Upper lobe of left lung (tissue), 6 donors: ENCODE measurements at regions not wholly inside any gene's neighbourhood (a gene's known extent, or its start where the extent isn't known, plus 50 kb on each side); places are given as distances from the start of the nearest gene placed in this dataset.
A peak's percentile ranks its signal among the peaks of the same experiment; 100 is the strongest.

Experiments
- ATAC-seq, 2 donors: fragments of 200-7000 bp; cut with Tn5 transposase; one replicate each; pipeline ENCODE4 v1.9.1; 2022; ENCODE audit warnings: mild to moderate bottlenecking in 2 of 2, moderate library complexity in 2 of 2; ENCODE audit not compliant: low FRiP score in 2 of 2
- DNase-seq, 2 donors: peaks; one replicate each; pipeline ENCODE4 v3.0.0-alpha.2; 2019 to 2020
- H3K27ac ChIP-seq, 4 donors: fragments of 200-600 bp; sonication (generic); one replicate each; pipeline ENCODE4 v1.5.1; 2016 to 2019
- H3K27me3 ChIP-seq, 4 donors: fragments of 200-600 bp; sonication (generic); one replicate each; pipeline ENCODE4 v1.5.1; 2017 to 2019
- H3K36me3 ChIP-seq, 4 donors: fragments of 200-600 bp; sonication (generic); one replicate each; pipeline ENCODE4 v1.5.1; 2016 to 2019
- H3K4me1 ChIP-seq, 4 donors: fragments of 200-600 bp; sonication (generic); one replicate each; pipeline ENCODE4 v1.5.1; 2018 to 2019
- H3K4me3 ChIP-seq, 4 donors: fragments of 200-600 bp; sonication (generic); one replicate each; pipeline ENCODE4 v1.5.1; 2017 to 2019; ENCODE audit warnings: mild to moderate bottlenecking in 2 of 4, moderate library complexity in 1 of 4
- H3K9me3 ChIP-seq, 4 donors: fragments of 200-600 bp; sonication (generic); one replicate each; pipeline ENCODE4 v1.5.1; 2018 to 2019
- CTCF ChIP-seq, 6 experiments: fragments of 450-650 bp in 4 of 6; fragments of 200-600 bp in 2 of 6; sonication (generic) in 2 of 6; IDR thresholded peaks; one replicate each; pipeline ENCODE4 v1.5.1; 2016 to 2019; ENCODE audit warnings: antibody characterized with exemption in 6 of 6
- EP300 ChIP-seq, 4 donors: sonication (generic); formaldehyde crosslinking; IDR thresholded peaks; one replicate each; pipeline ENCODE4 v1.5.1; 2017; ENCODE audit warnings: antibody characterized with exemption in 4 of 4, control low read depth in 2 of 4
- POLR2A ChIP-seq, 4 donors: fragments of 450-650 bp; IDR thresholded peaks; one replicate each; pipeline ENCODE4 v1.5.1; 2016 to 2017; ENCODE audit warnings: antibody characterized with exemption in 4 of 4, mild to moderate bottlenecking in 2 of 4
- POLR2AphosphoS5 ChIP-seq, 2 donors: sonication (generic); formaldehyde crosslinking; IDR thresholded peaks; one replicate each; pipeline ENCODE4 v1.5.1; 2017; ENCODE audit warnings: antibody characterized with exemption in 2 of 2
- WGBS, 2 donors: methylation state at CpG; one replicate each; pipeline ENCODE4 v1.1.5; 2017 to 2018; 5-methylcytosine and 5-hydroxymethylcytosine counted together
- donor health status: DM: no; HTN: no; CAD: no; lungs with moderate emphysema.
- donor health status: DM: no; HTN: yes; CAD: no; lungs with severe emphysema.

DNA sequence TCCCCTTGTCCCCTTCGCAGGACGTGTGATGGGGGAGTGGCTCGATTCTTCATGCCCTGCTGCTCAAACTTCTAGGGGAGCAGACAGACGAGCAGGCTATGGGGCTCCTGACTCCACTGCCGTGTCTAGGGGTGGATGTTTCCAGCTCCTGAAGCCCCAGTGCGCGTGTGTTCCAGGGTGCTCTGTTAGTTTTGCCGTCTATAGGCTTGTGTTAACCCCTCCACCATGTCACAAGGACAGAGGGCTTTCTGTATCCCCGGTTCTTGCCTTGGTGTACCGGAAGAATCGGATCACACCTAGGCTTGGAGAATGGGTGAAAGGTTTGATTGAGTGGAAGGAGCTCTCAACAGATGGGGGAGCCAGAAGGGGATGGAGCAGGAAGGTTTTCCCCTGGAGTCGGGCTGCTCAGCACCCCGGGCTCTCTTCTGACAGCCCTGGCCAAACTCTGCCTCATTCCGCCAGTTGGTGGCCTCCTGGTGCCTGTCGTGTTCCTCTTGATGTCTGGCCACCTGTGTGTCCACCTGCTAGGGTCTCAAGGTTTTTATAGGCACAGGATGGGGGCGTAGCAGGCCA, 810.7 kb downstream of the BRD1 start:
- no peak for TF ChIP-seq POLR2AphosphoS5 (IDR thresholded peaks at IDR 0.05)
- TF ChIP-seq EP300 (IDR thresholded peaks at IDR 0.05) = no peak
- no peak for TF ChIP-seq CTCF (IDR thresholded peaks at IDR 0.05)
- no peak for TF ChIP-seq POLR2A (IDR thresholded peaks at IDR 0.05)
- peak in 1 of 2 donors; percentile 10 for DNase-seq
- Histone ChIP-seq H3K27me3 (no peaks in the 10 kb centered on the region), H3K36me3 (no peaks in the 10 kb centered on the region), H3K9me3 (no peaks in the 10 kb centered on the region), H3K27ac (peak overlapping the region; percentile 82 to 85 (median 84)), H3K4me3 (no peak overlapping the region), H3K4me1 (peaks cover 19 to 42% (median 31%) of the 10 kb centered on the region in 4 donors)
- WGBS, 2 donors = 68 to 70% methylated on average over 12 to 16 of the region's 16 CpGs
- peak in 1 of 2 donors; percentile 12 for ATAC-seq

DNA sequence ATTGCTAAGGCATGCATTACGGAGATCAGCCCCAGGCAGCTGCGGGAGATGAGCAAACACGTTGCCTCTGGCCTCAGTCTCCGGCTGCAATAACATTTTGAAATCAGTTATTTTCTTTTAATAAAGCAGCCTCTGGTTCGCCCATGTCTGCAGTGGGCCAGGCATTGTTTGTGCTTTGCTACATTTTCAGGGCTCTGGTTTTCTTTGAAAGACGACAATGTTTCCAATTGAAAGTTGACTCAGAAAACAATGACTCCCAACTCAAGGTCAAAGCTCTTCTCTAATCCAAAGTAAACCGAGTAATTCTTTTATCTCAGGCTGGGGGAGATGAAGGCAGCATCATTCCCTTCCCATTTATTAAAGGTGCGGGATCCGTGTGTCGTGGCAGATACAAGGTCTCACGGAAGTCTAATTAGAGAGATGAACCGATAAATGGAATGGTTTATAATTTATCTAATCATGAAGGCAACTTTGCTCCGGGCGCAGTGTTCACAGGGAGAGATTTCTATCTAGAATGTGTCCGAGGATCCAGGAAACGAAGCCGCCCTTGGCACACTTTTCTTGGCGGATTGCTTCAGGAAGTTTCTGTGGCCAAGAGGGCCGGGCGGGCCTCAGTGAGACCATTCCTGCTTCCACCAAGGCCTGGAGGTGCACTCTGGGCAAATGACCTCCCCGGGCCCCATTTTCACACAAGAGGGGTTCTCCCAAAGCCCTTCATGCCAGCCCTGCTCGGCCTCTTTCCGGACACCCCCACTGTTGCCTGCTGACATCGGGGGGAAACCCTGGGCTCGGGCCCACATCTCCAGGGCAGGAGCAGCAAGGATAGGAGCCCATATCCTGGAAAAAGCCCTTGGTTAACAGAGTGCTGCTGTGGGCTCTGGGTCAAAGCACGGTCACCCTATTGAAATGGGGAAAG, 811.4 kb downstream of the BRD1 start:
- TF ChIP-seq POLR2AphosphoS5 (IDR thresholded peaks at IDR 0.05) (peak in 1 of 2 donors; percentile 55), POLR2A (IDR thresholded peaks at IDR 0.05) (no peak), CTCF (IDR thresholded peaks at IDR 0.05) (no peak), EP300 (IDR thresholded peaks at IDR 0.05) (peak in 2 of 4 donors; percentile 69 to 73)
- ATAC-seq = no peak
- peaks cover 19 to 42% (median 31%) of the 10 kb centered on the region in 4 donors for H3K4me1 ChIP-seq
- no peaks in the 10 kb centered on the region for H3K27me3 ChIP-seq
- 63 to 71% methylated on average over 20 to 26 of the region's 26 CpGs for WGBS, 2 donors
- peak overlapping the region; percentile 82 to 85 (median 84) for H3K27ac ChIP-seq
- no peaks in the 10 kb centered on the region for H3K9me3 ChIP-seq
- H3K36me3 ChIP-seq = no peaks in the 10 kb centered on the region
- H3K4me3 ChIP-seq = no peak overlapping the region
- peak in 1 of 2 donors; percentile 39 for DNase-seq

DNA sequence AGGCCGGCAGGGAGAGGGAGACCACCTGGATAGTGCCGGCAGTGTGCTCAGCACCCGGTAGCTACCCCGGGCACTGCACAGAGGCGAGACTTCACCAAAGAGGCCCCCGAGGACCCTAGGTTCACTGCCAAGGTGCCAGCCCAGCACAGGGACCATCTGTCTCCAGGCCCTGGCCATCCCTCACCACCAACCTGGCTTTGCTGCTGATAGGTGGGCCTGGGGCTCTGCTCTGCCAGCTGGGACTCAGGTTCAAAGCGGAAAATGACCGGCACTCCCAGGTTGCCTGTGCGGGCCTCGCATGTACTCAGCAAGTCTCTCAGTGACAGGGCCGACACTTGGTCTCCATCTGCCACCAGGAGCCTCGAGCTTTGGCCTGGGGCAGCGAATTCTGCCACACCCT, 812.2 kb downstream of the BRD1 start:
- Histone ChIP-seq H3K27me3 (no peaks in the 10 kb centered on the region), H3K4me3 (no peak overlapping the region), H3K36me3 (no peaks in the 10 kb centered on the region), H3K4me1 (peaks cover 19 to 42% (median 31%) of the 10 kb centered on the region in 4 donors), H3K27ac (peak overlapping the region; percentile 82 to 85 (median 84)), H3K9me3 (no peaks in the 10 kb centered on the region)
- 78 to 86% methylated on average over 12 to 13 of the region's 13 CpGs for WGBS, 2 donors
- DNase-seq = peak; percentile 20 to 57
- ATAC-seq = no peak
- no peak for TF ChIP-seq POLR2AphosphoS5 (IDR thresholded peaks at IDR 0.05)
- no peak for TF ChIP-seq CTCF (IDR thresholded peaks at IDR 0.05)

GRCh38 chr22:49014227-49015201, 813.2 kb downstream of the BRD1 start:
- ATAC-seq = no peak
- TF ChIP-seq EP300 (IDR thresholded peaks at IDR 0.05) (no peak), POLR2AphosphoS5 (IDR thresholded peaks at IDR 0.05) (no peak), POLR2A (IDR thresholded peaks at IDR 0.05) (no peak), CTCF (IDR thresholded peaks at IDR 0.05) (no peak)
- no peaks in the 10 kb centered on the region for H3K36me3 ChIP-seq
- H3K27me3 ChIP-seq = no peaks in the 10 kb centered on the region
- peaks cover 19 to 42% (median 31%) of the 10 kb centered on the region in 4 donors for H3K4me1 ChIP-seq
- H3K9me3 ChIP-seq = no peaks in the 10 kb centered on the region
- peak overlapping the region in 3 of 4 donors; percentile 82 to 85 (median 85) for H3K27ac ChIP-seq
- no peak overlapping the region for H3K4me3 ChIP-seq
- DNase-seq = peak; percentile 15 to 57
- WGBS, 2 donors = 74 to 77% methylated on average over 20 to 23 of the region's 24 CpGs
